ENCODE measurements at regions not wholly inside any gene's neighbourhood (a gene's known extent, or its start where the extent isn't known, plus 50 kb on each side); places are given as distances from the start of the nearest gene placed in this dataset.

- TF ChIP-seq, protein P1, sequence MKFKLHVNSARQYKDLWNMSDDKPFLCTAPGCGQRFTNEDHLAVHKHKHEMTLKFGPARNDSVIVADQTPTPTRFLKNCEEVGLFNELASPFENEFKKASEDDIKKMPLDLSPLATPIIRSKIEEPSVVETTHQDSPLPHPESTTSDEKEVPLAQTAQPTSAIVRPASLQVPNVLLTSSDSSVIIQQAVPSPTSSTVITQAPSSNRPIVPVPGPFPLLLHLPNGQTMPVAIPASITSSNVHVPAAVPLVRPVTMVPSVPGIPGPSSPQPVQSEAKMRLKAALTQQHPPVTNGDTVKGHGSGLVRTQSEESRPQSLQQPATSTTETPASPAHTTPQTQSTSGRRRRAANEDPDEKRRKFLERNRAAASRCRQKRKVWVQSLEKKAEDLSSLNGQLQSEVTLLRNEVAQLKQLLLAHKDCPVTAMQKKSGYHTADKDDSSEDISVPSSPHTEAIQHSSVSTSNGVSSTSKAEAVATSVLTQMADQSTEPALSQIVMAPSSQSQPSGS (CRISPR knock-in tag; IDR thresholded peaks at IDR 0.05; ENCODE audit: borderline replicate concordance, low read depth): no peak
- TF ChIP-seq NR1H2 (CRISPR knock-in tag; IDR thresholded peaks at IDR 0.05) (no peak), CREM (CRISPR knock-in tag; IDR thresholded peaks at IDR 0.05) (no peak), FOXP4 (CRISPR knock-in tag; IDR thresholded peaks at IDR 0.05) (no peak)
- TF ChIP-seq, protein P2, sequence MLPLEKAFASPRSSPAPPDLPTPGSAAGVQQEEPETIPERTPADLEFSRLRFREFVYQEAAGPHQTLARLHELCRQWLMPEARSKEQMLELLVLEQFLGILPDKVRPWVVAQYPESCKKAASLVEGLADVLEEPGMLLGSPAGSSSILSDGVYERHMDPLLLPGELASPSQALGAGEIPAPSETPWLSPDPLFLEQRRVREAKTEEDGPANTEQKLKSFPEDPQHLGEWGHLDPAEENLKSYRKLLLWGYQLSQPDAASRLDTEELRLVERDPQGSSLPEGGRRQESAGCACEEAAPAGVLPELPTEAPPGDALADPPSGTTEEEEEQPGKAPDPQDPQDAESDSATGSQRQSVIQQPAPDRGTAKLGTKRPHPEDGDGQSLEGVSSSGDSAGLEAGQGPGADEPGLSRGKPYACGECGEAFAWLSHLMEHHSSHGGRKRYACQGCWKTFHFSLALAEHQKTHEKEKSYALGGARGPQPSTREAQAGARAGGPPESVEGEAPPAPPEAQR (CRISPR knock-in tag; IDR thresholded peaks at IDR 0.05): no peak
Measured at GRCh38 chrX:76957485-76957884, 489.7 kb upstream of the FGF16 start (continued).

- Mint-ChIP-seq H3K9me3 (no peaks in the 10 kb centered on the region), H3K36me3 (no peaks in the 10 kb centered on the region), H3K27me3 (ENCODE audit: low read depth) (no peaks in the 10 kb centered on the region), H3K4me3 (no peak overlapping the region), H3K4me1 (peaks cover 3% of the 10 kb centered on the region), H3K27ac (no peak overlapping the region)
- CTCF ChIA-PET: no interaction called here
- DNase-seq (ENCODE audit: low spot score): no peak
- TF ChIP-seq FOXK1 (CRISPR knock-in tag; IDR thresholded peaks at IDR 0.05): no peak
- no peak for TF ChIP-seq RELA (CRISPR knock-in tag; IDR thresholded peaks at IDR 0.05; ENCODE audit: borderline replicate concordance)
- no peak for TF ChIP-seq CREB1 (CRISPR knock-in tag; IDR thresholded peaks at IDR 0.05)
- TF ChIP-seq CBFB (CRISPR knock-in tag; IDR thresholded peaks at IDR 0.05; ENCODE audit: low read depth): no peak
- TF ChIP-seq ZMAT4 (CRISPR knock-in tag; IDR thresholded peaks at IDR 0.05): no peak
- TF ChIP-seq, protein P3, sequence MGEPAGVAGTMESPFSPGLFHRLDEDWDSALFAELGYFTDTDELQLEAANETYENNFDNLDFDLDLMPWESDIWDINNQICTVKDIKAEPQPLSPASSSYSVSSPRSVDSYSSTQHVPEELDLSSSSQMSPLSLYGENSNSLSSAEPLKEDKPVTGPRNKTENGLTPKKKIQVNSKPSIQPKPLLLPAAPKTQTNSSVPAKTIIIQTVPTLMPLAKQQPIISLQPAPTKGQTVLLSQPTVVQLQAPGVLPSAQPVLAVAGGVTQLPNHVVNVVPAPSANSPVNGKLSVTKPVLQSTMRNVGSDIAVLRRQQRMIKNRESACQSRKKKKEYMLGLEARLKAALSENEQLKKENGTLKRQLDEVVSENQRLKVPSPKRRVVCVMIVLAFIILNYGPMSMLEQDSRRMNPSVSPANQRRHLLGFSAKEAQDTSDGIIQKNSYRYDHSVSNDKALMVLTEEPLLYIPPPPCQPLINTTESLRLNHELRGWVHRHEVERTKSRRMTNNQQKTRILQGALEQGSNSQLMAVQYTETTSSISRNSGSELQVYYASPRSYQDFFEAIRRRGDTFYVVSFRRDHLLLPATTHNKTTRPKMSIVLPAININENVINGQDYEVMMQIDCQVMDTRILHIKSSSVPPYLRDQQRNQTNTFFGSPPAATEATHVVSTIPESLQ (CRISPR knock-in tag; IDR thresholded peaks at IDR 0.05): no peak
- no peak for TF ChIP-seq ZNF416 (CRISPR knock-in tag; IDR thresholded peaks at IDR 0.05)
- TF ChIP-seq, protein P4, sequence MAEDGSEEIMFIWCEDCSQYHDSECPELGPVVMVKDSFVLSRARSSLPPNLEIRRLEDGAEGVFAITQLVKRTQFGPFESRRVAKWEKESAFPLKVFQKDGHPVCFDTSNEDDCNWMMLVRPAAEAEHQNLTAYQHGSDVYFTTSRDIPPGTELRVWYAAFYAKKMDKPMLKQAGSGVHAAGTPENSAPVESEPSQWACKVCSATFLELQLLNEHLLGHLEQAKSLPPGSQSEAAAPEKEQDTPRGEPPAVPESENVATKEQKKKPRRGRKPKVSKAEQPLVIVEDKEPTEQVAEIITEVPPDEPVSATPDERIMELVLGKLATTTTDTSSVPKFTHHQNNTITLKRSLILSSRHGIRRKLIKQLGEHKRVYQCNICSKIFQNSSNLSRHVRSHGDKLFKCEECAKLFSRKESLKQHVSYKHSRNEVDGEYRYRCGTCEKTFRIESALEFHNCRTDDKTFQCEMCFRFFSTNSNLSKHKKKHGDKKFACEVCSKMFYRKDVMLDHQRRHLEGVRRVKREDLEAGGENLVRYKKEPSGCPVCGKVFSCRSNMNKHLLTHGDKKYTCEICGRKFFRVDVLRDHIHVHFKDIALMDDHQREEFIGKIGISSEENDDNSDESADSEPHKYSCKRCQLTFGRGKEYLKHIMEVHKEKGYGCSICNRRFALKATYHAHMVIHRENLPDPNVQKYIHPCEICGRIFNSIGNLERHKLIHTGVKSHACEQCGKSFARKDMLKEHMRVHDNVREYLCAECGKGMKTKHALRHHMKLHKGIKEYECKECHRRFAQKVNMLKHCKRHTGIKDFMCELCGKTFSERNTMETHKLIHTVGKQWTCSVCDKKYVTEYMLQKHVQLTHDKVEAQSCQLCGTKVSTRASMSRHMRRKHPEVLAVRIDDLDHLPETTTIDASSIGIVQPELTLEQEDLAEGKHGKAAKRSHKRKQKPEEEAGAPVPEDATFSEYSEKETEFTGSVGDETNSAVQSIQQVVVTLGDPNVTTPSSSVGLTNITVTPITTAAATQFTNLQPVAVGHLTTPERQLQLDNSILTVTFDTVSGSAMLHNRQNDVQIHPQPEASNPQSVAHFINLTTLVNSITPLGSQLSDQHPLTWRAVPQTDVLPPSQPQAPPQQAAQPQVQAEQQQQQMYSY (CRISPR knock-in tag; IDR thresholded peaks at IDR 0.05): no peak
- TF ChIP-seq, protein P5, sequence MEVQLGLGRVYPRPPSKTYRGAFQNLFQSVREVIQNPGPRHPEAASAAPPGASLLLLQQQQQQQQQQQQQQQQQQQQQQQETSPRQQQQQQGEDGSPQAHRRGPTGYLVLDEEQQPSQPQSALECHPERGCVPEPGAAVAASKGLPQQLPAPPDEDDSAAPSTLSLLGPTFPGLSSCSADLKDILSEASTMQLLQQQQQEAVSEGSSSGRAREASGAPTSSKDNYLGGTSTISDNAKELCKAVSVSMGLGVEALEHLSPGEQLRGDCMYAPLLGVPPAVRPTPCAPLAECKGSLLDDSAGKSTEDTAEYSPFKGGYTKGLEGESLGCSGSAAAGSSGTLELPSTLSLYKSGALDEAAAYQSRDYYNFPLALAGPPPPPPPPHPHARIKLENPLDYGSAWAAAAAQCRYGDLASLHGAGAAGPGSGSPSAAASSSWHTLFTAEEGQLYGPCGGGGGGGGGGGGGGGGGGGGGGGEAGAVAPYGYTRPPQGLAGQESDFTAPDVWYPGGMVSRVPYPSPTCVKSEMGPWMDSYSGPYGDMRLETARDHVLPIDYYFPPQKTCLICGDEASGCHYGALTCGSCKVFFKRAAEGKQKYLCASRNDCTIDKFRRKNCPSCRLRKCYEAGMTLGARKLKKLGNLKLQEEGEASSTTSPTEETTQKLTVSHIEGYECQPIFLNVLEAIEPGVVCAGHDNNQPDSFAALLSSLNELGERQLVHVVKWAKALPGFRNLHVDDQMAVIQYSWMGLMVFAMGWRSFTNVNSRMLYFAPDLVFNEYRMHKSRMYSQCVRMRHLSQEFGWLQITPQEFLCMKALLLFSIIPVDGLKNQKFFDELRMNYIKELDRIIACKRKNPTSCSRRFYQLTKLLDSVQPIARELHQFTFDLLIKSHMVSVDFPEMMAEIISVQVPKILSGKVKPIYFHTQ (CRISPR knock-in tag; IDR thresholded peaks at IDR 0.05): no peak
- TF ChIP-seq, protein P6, sequence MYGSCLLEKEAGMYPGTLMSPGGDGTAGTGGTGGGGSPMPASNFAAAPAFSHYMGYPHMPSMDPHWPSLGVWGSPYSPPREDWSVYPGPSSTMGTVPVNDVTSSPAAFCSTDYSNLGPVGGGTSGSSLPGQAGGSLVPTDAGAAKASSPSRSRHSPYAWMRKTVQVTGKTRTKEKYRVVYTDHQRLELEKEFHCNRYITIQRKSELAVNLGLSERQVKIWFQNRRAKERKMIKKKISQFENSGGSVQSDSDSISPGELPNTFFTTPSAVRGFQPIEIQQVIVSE (CRISPR knock-in tag; IDR thresholded peaks at IDR 0.05; ENCODE audit: borderline replicate concordance): no peak
- no peak for TF ChIP-seq OVOL2 (CRISPR knock-in tag; IDR thresholded peaks at IDR 0.05; ENCODE audit: borderline replicate concordance)
- no peak for TF ChIP-seq MXD4 (CRISPR knock-in tag; IDR thresholded peaks at IDR 0.05; ENCODE audit: borderline replicate concordance)
- no peak for TF ChIP-seq PRRX2 (CRISPR knock-in tag; IDR thresholded peaks at IDR 0.05)
- TF ChIP-seq NR2C2 (CRISPR knock-in tag; IDR thresholded peaks at IDR 0.05): no peak
- TF ChIP-seq ZNF423 (CRISPR knock-in tag; IDR thresholded peaks at IDR 0.05): no peak
- POLR2A ChIA-PET: no interaction called here
- ATAC-seq: no peak
Measured at GRCh38 chrX:76971393-76972376, 475.5 kb upstream of the FGF16 start.

Data from WTC11 (cell line).